ENCODE measurements at regions not wholly inside any gene's neighbourhood (a gene's known extent, or its start where the extent isn't known, plus 50 kb on each side); places are given as distances from the start of the nearest gene placed in this dataset.

- DNase-seq = no peak
Measured at GRCh38 chr7:45973725-45974532, 52.9 kb upstream of the IGFBP3 start.

DNA sequence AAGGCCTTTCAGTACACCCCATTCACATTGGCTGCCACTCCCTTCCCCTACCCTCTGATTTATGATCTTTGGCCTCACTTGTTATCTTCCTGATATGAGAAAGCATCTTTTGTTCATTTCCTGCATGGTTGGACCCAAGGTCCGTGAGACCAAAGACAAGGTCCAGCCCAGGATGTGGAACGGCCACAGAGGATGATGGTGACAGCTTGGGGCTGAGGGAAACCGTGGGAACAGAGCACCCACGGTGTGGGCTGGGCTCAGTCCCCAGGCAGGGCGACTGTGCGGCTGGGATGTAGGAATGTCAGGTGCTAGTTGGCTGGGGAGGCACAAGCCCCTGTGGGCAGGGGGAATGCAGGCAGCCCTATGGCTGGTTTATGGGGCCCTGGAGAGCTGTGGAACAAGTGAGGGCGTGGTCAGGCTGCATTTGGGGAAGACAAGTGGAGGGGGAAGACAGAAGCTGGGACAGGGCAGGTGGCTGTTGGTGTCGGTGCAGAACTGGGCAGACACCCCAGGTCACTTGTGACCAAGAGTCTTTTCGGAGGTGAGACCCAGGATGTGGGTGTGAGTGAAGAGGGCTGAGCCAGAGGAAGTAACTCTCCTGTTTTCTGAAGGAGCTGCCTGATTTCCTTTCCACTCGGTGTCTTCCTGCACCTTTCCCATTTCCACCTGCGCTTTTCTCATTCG, 51.7 kb upstream of the IGFBP3 start:
- DNase-seq = no peak

GRCh38 chr7:45971661-45972175, 50.6 kb upstream of the IGFBP3 start:
- no peak for DNase-seq

DNA sequence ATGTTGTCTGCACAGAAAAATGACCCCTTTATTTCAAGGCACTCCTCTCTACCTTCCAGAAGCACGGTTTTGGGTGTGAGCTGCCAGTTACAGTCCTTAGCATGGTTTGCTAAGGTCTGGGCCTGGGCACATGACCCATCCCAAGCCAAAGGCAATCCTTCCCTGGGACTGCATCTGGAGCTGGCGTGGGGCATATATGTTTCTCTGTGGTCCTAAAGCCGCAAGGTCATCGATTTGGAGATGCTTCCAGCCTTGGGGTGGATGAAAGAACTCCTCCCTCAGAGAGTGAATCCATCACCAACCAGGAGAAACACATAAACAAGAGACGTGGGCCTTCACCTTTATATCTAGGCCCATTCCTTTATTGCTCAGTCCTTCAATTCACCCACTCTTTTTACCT, 50.1 kb upstream of the IGFBP3 start:
- no peak for DNase-seq
